ENCODE measurements at regions not wholly inside any gene's neighbourhood (a gene's known extent, or its start where the extent isn't known, plus 50 kb on each side); places are given as distances from the start of the nearest gene placed in this dataset.

DNA sequence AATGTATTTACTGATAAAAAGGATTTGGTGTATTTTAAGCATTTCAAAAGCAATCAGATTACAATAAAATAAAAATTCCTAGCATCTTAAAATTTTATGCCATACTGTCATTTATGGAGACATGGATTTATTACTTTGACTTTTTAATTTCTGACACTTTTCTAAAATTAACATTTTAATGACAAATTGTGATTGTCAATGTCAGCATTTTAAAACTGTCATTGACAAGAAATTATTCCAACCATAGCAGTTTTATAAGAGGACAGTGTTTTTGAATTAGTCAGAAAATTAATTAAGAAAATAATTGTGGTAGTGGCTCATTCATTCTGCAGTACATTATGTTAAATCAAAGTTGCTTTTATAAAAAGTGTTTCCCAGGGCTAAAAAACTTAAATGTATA is 1954.4 kb downstream of the ARAP2 start:
- ChIA-PET CTCF (no interaction called here), POLR2A (no interaction called here)
- Histone ChIP-seq H3K4me1 (ENCODE audit: control insufficient read depth, insufficient read depth, low read length) (no peaks in the 10 kb centered on the region), H3K27ac (ENCODE audit: low read length) (no peak overlapping the region), H3K36me3 (ENCODE audit: control insufficient read depth, insufficient read depth, low read length) (no peaks in the 10 kb centered on the region), H3K27me3 (ENCODE audit: control insufficient read depth, insufficient read depth, low read length) (no peaks in the 10 kb centered on the region), H3K4me3 (ENCODE audit: low read depth in 2 of 2, low read length in 2 of 2) (no peak overlapping the region), H3K9me3 (ENCODE audit: control insufficient read depth, insufficient read depth, low read depth, low read length) (no peaks in the 10 kb centered on the region)
- TF ChIP-seq, protein P1, sequence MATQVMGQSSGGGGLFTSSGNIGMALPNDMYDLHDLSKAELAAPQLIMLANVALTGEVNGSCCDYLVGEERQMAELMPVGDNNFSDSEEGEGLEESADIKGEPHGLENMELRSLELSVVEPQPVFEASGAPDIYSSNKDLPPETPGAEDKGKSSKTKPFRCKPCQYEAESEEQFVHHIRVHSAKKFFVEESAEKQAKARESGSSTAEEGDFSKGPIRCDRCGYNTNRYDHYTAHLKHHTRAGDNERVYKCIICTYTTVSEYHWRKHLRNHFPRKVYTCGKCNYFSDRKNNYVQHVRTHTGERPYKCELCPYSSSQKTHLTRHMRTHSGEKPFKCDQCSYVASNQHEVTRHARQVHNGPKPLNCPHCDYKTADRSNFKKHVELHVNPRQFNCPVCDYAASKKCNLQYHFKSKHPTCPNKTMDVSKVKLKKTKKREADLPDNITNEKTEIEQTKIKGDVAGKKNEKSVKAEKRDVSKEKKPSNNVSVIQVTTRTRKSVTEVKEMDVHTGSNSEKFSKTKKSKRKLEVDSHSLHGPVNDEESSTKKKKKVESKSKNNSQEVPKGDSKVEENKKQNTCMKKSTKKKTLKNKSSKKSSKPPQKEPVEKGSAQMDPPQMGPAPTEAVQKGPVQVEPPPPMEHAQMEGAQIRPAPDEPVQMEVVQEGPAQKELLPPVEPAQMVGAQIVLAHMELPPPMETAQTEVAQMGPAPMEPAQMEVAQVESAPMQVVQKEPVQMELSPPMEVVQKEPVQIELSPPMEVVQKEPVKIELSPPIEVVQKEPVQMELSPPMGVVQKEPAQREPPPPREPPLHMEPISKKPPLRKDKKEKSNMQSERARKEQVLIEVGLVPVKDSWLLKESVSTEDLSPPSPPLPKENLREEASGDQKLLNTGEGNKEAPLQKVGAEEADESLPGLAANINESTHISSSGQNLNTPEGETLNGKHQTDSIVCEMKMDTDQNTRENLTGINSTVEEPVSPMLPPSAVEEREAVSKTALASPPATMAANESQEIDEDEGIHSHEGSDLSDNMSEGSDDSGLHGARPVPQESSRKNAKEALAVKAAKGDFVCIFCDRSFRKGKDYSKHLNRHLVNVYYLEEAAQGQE (IDR thresholded peaks at IDR 0.05; ENCODE audit: insufficient read depth in 1 of 2, low read depth in 2 of 2, low read length in 1 of 2), result no peak
- TF ChIP-seq SIN3A (IDR thresholded peaks at IDR 0.05; ENCODE audit: borderline replicate concordance, insufficient read depth, low read depth, low read length), result no peak
- TF ChIP-seq TCF7L2 (IDR thresholded peaks at IDR 0.05; ENCODE audit: low read depth, low read length), result no peak
- TF ChIP-seq POLR2AphosphoS5 (IDR thresholded peaks at IDR 0.05; ENCODE audit: low read depth, low read length), result no peak
- TF ChIP-seq, protein P2, sequence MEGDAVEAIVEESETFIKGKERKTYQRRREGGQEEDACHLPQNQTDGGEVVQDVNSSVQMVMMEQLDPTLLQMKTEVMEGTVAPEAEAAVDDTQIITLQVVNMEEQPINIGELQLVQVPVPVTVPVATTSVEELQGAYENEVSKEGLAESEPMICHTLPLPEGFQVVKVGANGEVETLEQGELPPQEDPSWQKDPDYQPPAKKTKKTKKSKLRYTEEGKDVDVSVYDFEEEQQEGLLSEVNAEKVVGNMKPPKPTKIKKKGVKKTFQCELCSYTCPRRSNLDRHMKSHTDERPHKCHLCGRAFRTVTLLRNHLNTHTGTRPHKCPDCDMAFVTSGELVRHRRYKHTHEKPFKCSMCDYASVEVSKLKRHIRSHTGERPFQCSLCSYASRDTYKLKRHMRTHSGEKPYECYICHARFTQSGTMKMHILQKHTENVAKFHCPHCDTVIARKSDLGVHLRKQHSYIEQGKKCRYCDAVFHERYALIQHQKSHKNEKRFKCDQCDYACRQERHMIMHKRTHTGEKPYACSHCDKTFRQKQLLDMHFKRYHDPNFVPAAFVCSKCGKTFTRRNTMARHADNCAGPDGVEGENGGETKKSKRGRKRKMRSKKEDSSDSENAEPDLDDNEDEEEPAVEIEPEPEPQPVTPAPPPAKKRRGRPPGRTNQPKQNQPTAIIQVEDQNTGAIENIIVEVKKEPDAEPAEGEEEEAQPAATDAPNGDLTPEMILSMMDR (IDR thresholded peaks at IDR 0.05), result no peak
- DNase-seq (ENCODE audit: low read depth, low spot score) (no peak), ATAC-seq (no peak)
- BruUV-seq (replicated peaks), result no TSS peak
- intact Hi-C loops (cut with micrococcal nuclease; ENCODE audit: unreplicated experiment) (no loop called here), in situ Hi-C loops (cut with HindIII; ENCODE audit: low pct_unique_long_range_greater_than_20kb, low sequenced_read_pairs) (no loop called here)

DNA sequence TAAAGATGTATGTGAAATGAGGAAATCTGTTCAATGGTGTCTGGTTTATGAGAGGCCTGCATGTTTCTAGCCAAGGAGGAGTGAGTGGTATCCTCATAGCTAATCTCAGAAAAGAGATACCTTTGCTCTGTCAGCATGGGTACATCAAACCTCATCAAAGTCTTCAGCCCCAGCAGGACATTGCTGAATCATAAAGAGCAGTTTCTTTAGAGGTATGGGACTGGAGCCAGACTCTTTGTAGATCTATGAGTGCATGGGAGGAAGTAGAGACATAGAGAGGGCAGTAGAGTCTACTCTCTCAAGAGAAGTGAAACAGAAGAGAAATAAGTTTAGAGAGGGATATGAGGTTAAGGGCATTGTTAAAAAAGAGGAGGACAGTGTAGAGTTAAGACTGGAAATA is 1950.9 kb downstream of the ARAP2 start:
- Histone ChIP-seq H3K27ac (ENCODE audit: low read length) (no peak overlapping the region), H3K4me1 (ENCODE audit: control insufficient read depth, insufficient read depth, low read length) (no peaks in the 10 kb centered on the region), H3K27me3 (ENCODE audit: control insufficient read depth, insufficient read depth, low read length) (no peaks in the 10 kb centered on the region), H3K36me3 (ENCODE audit: control insufficient read depth, insufficient read depth, low read length) (no peaks in the 10 kb centered on the region), H3K4me3 (ENCODE audit: low read depth in 2 of 2, low read length in 2 of 2) (no peak overlapping the region), H3K9me3 (ENCODE audit: control insufficient read depth, insufficient read depth, low read depth, low read length) (no peaks in the 10 kb centered on the region)
- intact Hi-C loops (cut with micrococcal nuclease; ENCODE audit: unreplicated experiment), result no loop called here
- DNase-seq (ENCODE audit: low read depth, low spot score) (no peak), ATAC-seq (no peak)
- TF ChIP-seq, protein P2 (IDR thresholded peaks at IDR 0.05), result no peak
- TF ChIP-seq, protein P1 (IDR thresholded peaks at IDR 0.05; ENCODE audit: insufficient read depth in 1 of 2, low read depth in 2 of 2, low read length in 1 of 2), result no peak
- TF ChIP-seq POLR2AphosphoS5 (IDR thresholded peaks at IDR 0.05; ENCODE audit: low read depth, low read length), result no peak
- no peak for TF ChIP-seq SIN3A (IDR thresholded peaks at IDR 0.05; ENCODE audit: borderline replicate concordance, insufficient read depth, low read depth, low read length)
- no peak for TF ChIP-seq TCF7L2 (IDR thresholded peaks at IDR 0.05; ENCODE audit: low read depth, low read length)
- in situ Hi-C loops (cut with HindIII; ENCODE audit: low pct_unique_long_range_greater_than_20kb, low sequenced_read_pairs), result no loop called here
- ChIA-PET CTCF (no interaction called here), POLR2A (no interaction called here)
- BruUV-seq (replicated peaks), result no TSS peak

Data from Panc1 (cell line).